ENCODE measurements at regions not wholly inside any gene's neighbourhood (a gene's known extent, or its start where the extent isn't known, plus 50 kb on each side); places are given as distances from the start of the nearest gene placed in this dataset.
"Not testable (repeated sequence)": the region's sequence is repeated elsewhere in the genome, so short reads cannot be mapped to it uniquely, and the experiment has no call there.

DNA sequence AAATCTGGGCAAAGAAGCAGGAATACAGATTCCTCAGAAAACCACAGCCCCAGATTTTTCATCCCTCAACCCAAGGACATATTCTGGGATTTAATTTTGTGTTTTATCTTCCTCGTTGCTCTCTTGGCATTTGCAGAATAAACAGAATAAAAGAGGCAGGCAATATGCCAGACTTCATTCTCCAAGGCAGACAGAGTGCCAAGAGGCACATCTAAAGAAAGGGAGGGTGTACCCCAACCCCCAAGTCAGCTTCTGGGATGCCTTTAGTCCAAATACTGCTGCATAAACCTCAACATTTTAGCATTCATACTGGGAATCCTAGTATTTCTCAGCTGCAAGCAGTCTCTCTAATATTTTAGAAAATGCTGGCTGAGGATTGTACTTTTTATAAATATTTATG is 629.2 kb downstream of the KLHL13 start:
- DNase-seq (ENCODE audit: low spot score): no peak

- no peak for DNase-seq (ENCODE audit: low spot score)
Observed at GRCh38 chrX:117483950-117484349, 632.7 kb downstream of the KLHL13 start.

GRCh38 chrX:117458243-117458968 is 658.2 kb downstream of the KLHL13 start:
- DNase-seq (ENCODE audit: low spot score): no peak

- DNase-seq (ENCODE audit: low spot score): no peak
Observed at GRCh38 chrX:117455787-117456186, 660.8 kb downstream of the KLHL13 start.

DNA sequence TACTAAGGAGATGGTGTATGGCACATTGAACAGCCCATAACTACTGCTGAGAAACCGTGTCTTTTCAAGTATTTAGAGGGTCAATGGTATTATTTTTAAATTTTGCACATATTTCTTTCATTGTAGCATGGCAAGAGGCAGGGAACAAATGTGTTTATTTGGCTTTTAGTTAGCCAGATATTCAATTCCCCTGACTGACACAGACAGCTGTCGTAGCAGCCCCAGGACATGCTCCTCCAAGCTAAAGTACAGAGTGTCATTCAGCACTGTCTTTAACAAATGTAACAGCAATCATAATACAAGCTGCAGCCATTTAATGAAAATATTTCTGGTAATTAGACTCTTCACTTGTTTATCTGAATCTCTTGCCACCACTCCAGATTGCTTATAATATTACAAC is 687.1 kb downstream of the KLHL13 start:
- no peak for DNase-seq (ENCODE audit: low spot score)

GRCh38 chrX:117407449-117408150 is 709.0 kb downstream of the KLHL13 start:
- no peak for DNase-seq (ENCODE audit: low spot score)

DNA sequence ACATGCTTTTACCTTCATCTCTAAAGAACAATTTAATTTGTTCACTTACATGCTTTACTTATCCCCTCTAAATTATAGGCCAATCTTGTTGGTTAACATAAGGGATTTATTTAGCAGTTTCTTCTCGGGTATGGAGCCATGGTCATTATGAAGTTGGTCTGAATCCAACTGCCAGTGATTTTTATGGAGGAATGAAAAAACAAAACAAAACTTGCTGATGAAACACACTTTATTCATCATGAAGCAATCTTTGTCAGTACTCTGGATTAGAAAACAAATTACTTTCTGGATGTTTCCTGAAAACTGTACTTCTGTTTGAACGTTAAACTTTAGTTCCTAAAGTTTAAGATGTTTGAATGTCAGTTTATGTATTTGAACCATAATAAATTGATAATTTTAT is 715.8 kb downstream of the KLHL13 start:
- DNase-seq (ENCODE audit: low spot score): no peak

GRCh38 chrX:117400005-117400404 is 716.6 kb downstream of the KLHL13 start:
- DNase-seq (ENCODE audit: low spot score): no peak

DNA sequence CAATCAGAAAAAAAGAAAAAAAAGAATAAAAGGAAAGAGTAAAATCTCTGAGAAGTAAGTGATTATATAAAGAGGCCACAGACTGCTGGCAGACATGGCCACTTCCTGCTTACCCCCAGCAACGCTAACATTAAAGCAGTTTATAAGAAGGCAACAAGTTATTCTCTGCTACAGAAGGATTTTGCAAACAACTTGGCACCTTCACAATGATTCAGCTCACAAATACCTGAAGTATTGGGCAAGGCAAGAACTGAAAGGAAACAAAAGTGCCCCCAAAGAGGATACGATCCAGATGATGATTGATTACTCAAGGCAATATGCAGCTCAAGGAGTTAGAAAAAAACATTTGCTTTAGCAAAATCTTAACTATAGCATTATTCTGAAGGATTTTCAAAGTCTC is 718.8 kb downstream of the KLHL13 start:
- no peak for DNase-seq (ENCODE audit: low spot score)

DNA sequence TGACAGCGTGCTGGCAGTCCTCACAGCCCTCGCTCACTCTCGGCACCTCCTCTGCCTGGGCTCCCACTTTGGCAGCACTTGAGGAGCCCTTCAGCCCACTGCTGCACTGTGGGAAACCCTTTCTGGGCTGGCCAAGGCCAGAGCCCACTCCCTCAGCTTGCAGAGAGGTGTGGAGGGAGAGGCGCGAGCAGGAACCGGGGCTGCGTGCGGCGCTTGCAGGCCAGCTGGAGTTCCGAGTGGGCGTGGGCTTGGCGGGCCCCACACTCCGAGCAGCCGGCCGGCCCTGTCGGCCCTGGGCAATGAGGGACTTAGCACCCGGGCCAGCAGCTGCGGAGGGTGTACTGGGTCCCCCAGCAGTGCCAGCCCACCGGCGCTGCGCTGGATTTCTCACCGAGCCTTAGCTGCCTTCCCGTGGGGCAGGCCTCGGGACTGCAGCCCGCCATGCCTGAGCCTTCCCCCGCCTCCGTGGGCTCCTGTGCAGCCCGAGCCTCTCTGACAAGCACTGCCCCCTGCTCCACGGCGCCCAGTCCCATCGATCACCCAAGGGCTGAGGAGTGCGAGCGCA is 722.0 kb downstream of the KLHL13 start:
- DNase-seq (ENCODE audit: low spot score): not testable (repeated sequence)

DNA sequence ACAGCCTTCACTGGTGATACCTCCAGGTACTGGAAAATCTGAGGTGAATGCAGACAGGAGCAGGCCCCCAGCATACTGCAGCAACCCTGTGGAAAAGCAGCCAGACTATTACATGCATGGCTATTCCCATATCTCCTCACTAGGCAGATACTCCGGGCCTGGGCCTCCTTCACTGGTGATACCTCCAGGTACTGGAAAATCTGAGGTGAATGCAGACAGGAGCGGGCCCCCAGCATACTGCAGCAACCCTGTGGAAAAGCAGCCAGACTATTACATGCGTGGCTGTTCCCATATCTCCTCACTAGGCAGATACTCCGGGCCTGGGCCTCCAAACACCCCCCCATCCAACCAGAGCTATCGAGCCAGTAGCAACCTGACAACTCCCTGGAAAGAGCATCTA is 724.2 kb downstream of the KLHL13 start:
- not testable (repeated sequence) for DNase-seq (ENCODE audit: low spot score)

DNA sequence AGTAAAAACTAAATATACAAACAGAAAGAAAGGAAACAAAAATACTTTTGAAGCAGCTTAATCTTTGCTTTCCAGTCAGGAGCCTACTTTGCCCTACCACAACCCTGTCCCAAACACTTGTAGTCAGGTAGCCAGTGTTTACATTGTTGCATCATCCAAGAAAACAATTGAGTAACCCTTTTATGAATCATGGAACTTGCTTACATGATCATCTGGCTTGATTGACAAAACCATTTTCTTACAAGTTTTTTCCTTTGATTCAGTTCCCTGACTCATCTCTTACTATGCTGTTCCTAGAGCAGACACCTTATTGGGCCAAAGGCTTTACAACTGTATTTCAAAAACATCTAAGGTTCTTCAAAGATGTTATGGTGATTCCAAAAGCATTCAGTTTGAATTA is 740.1 kb downstream of the KLHL13 start:
- no peak for DNase-seq (ENCODE audit: low spot score)

- no peak for DNase-seq (ENCODE audit: low spot score)
Observed at GRCh38 chrX:117335209-117335608, 781.4 kb downstream of the KLHL13 start.

GRCh38 chrX:117327373-117327772 is 789.2 kb downstream of the KLHL13 start:
- DNase-seq (ENCODE audit: low spot score): no peak

GRCh38 chrX:117325706-117326105 is 790.9 kb downstream of the KLHL13 start:
- DNase-seq (ENCODE audit: low spot score): no peak

DNA sequence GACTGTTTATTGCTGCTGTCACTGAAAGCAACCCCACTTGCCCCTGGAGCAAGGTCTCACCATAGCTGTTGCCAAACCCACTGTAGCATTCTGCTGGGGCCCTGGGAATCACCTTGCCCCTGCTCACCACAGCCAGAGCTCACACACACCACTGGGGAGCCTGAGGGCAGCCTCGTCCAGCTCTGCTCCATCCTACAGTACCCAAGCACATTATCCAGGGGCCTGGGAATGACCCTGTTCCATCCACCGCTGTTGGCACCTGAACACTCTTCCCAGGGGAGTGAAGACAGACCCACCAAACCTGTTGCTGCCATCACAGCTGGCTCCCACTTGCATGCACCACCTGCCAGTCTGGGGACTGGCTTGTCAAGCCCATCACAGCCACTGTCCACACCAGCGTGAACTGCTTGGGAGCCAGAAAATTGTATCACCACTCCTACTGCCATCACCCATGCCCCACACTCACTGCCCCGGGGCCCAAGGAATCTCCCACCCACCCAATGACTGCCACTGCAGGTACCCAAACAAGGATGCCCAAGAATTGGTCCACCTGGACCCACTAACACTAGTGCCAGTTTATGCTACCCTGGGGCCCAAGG is 811.3 kb downstream of the KLHL13 start:
- no peak for DNase-seq (ENCODE audit: low spot score)

GRCh38 chrX:117301086-117301485 is 815.5 kb downstream of the KLHL13 start:
- no peak for DNase-seq (ENCODE audit: low spot score)

- no peak for DNase-seq (ENCODE audit: low spot score)
Observed at GRCh38 chrX:117291760-117292159, 824.9 kb downstream of the KLHL13 start.

- no peak for DNase-seq (ENCODE audit: low spot score)
Observed at GRCh38 chrX:117274965-117275364, 812.2 kb upstream of the CT83 start.

Measured in NAMALWA (cell line).